SIG-M5 (cell line): ENCODE measurements at regions not wholly inside any gene's neighbourhood (a gene's known extent, or its start where the extent isn't known, plus 50 kb on each side); places are given as distances from the start of the nearest gene placed in this dataset.

Experiments used
- DNase-seq: peaks from one replicate; lab custom pipeline; 2025; lab: John Stamatoyannopoulos, UW

DNA sequence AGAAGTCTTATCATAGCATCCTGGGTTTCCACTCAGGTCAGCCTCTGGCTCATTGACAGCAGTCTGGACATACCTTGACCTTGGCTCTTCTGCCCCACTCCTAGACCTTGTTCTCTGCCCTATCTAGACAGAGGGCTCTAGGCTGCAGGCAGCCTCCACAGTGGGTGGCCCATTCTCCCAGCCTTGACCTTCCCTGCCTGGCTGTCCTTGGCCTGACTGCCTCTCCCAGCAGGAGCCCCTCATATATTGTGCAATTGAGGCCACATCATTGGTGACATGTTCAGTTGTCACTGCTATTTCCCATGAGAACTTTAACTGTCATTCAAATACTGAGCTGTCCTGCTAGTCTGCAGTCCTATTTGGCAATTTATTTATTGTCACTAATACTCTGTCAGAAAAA, 503.4 kb downstream of the PLXNA4 start:
- DNase-seq: no peak

GRCh38 chr7:132072165-132072564, 504.1 kb downstream of the PLXNA4 start:
- DNase-seq: no peak

- no peak for DNase-seq
Observed at GRCh38 chr7:132069306-132069705, 507.0 kb downstream of the PLXNA4 start.

DNA sequence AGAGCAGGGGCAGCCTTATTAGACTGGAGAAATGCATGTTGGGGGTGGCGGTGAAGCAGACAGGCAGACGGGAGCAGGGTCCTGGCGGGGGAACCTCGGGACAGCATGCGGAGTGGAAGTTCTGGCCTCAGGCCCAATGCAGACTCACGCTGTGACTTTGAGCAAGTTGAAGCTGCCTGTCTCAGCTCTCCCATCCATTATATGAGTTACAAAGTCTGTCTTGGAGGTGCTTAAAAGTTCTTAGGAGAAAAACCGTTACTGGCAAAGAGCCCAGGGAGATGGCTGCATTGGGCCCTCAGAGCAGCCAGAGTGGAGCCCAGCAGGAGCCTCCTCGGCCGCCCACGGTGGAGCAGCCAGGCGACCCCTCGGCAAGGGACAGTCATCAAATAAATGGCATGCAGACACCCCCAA, 509.5 kb downstream of the PLXNA4 start:
- DNase-seq: no peak

DNA sequence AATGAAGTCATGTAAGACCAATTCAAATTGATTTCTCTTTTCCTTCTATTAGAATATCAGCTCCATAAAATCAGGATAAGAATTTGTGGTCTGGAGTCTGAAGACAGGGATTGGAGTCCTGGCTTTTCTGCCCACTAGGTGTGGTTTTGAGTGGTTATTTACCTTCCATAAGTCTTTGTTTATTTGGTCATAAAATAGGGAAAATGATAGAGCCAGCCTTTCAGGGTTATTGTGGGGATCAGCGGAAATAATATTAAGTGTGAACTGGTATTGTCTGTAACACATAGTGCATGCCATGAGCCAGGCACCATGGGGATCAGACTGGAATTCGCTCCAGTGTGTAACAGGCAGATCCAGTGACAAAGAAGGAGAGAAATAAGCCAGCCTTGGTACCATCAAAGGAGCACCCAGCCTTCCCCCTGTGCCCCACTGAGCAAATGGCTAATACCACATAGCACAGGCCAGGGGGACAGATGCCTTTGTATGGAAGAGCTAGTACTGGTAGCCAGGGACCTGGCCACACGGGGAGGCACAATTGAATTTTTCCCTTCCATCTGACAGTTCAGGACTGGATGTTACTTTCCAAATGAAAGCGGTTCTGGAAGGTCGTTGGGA, 509.7 kb upstream of the PODXL start:
- DNase-seq: no peak

DNA sequence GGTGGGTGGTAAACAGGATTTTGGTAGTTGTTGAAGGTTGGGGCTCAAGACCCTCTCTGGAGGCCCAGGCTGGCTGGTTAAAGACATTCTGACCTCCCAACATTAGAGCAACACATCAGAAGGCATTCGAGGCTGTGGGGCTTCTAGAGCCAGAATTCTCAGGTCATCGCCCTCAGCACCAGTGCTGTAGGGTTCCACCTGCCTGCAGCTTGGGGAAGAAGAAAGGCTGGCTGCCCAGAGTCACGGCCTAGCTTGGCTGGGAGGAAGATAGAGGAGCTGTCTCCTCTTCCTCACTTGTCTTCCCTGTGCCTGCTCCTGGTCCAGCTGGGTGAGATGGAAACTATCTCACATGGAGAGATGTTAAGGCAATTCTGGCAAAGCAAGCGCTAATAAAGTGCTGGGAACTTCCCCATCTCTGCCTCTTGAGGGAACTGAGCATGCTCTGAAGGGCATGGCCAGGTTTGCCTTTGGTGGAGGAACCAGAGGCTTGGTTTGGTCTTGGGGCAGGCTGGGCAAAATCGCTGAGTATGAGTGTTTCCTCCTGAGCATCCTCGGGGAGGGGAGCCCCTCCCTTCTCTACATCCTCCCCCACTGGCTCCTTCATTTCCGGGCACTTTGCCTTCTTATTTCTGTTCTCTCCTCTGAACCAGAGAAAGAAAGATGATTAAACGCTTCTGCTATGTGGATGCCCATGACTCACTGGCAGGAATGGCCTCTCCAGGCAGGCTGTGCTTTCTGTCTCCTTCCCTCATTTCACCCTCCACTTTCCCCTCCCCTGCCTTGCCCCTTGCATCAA, 509.0 kb upstream of the PODXL start:
- DNase-seq: no peak

GRCh38 chr7:132063800-132064199, 507.4 kb upstream of the PODXL start:
- DNase-seq: no peak

GRCh38 chr7:132061937-132062336, 505.5 kb upstream of the PODXL start:
- no peak for DNase-seq

GRCh38 chr7:132059141-132059540, 502.7 kb upstream of the PODXL start:
- DNase-seq: no peak

GRCh38 chr7:132055336-132056120, 499.1 kb upstream of the PODXL start:
- DNase-seq: no peak

- no peak for DNase-seq
Observed at GRCh38 chr7:132053871-132054270, 497.4 kb upstream of the PODXL start.

- DNase-seq: no peak
Observed at GRCh38 chr7:132051311-132051710, 494.9 kb upstream of the PODXL start.

- DNase-seq: no peak
Observed at GRCh38 chr7:132049462-132050304, 493.3 kb upstream of the PODXL start.

GRCh38 chr7:132045481-132045980, 489.1 kb upstream of the PODXL start:
- no peak for DNase-seq

DNA sequence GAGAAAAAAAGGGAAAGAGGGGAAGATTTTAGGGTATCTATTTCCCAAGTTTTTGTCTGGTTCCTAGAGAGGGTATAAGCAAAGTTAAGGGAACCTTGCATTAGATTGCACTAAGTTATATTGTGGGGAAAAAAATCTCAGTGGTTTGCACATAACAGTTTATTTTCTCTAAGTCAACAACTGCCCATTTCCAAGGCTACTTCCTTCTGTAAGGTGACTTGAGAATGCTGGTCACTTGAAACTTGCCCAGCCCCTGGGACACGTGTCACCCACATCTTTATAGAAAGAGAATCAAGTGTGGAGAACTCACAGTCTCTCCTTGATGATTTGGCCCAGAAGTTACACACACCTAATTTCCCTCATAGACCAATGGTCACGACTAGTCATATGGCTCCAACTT, 488.6 kb upstream of the PODXL start:
- DNase-seq: no peak

GRCh38 chr7:132044247-132044646, 487.8 kb upstream of the PODXL start:
- DNase-seq: no peak

- no peak for DNase-seq
Observed at GRCh38 chr7:132041108-132041507, 484.7 kb upstream of the PODXL start.

DNA sequence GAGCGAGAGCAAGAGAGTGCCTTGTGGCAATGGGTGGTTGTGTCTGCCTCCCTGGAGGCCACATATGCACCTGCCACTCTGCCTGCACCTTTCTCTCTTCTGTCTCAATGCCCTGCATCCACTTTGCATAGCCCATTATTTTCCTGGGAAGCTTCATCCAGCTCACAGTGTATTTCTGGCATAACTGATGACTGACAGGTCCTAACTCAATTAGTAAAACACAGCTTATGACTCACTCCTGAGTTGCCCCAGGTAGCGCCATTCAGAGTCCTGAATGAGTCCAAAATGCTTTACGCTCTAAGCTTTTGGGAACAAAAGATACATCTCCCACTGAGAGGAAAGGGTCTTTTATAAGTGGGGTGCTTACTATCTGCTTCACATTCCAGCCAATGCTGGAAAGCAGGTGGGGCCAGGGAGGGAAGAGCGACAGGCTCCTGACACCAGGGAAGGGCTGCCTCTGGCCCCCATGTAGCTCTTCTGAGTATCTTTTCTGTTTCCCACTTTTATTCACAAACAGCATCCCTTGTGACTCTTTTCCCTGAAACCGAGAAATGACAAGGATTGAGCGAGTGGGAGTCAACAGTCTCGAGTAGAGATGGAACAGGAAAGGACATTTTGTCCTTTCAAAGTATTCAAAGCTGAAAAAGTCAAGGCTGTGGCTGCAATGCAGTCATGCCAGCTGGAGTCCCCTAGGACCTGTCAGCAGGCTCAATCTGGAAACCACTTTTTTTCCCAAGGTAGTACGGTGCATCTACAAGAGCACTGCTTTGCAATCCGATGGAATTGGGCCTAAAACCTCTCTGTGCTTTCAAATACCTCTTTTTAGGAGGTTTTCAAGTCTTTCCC, 479.3 kb upstream of the PODXL start:
- DNase-seq: no peak

- no peak for DNase-seq
Observed at GRCh38 chr7:132034748-132035416, 478.5 kb upstream of the PODXL start.

DNA sequence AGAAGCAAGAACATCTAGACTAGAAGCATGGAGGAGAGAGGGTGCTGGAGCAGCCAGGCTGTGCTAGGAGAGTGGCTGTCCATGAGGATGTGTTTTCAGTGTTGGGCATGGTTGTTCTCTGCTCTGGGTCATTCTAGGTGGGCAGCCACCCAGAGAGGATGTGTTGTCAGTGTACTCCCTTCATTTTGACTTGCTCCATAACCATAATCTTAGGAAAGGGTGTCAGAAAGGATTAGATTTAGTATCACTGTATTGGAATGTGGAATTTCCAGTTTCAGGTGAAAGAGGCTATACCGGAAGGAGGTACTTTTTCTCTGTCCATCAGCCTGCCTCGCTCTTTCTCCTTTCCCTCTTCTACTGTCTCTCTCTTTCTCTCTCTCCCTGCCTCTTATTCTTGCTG, 474.5 kb upstream of the PODXL start:
- DNase-seq: no peak
